ENCODE measurements at regions not wholly inside any gene's neighbourhood (a gene's known extent, or its start where the extent isn't known, plus 50 kb on each side); places are given as distances from the start of the nearest gene placed in this dataset.

GRCh38 chr12:84134797-84135366, 777.7 kb downstream of the SLC6A15 start:
- Histone ChIP-seq H3K9me3 (no peaks in the 10 kb centered on the region), H3K4me1 (peaks cover 8% of the 10 kb centered on the region; the same call in 1 of the 3 replicates), H3K27ac (no peak overlapping the region), H3K4me3 (no peak overlapping the region), H3K4me2 (no peak overlapping the region)
- WGBS (ENCODE audit: missing lambda C conversion rate), result 44% methylated on average over 2 of the region's 2 CpGs
- CTCF ChIA-PET, result no interaction called here
- FAIRE-seq (peak; percentile 68), DNase-seq (ENCODE audit: low read depth in 1 of 2, low spot score in 1 of 2) (no peak), ATAC-seq (no peak)
- TF ChIP-seq EHF (CRISPR knock-in tag; IDR thresholded peaks at IDR 0.05) (no peak), RAD21 (conservative IDR thresholded peaks at IDR 0.05 in 1 of 2, IDR thresholded peaks at IDR 0.05 in 1 of 2) (no peak), MAFK (IDR thresholded peaks at IDR 0.05; ENCODE audit: partially characterized antibody) (peak; percentile 73), ZSCAN20 (CRISPR knock-in tag; IDR thresholded peaks at IDR 0.05) (no peak)
- POLR2A ChIA-PET, result no interaction called here

GRCh38 chr12:84131076-84131475, 781.5 kb downstream of the SLC6A15 start:
- TF ChIP-seq SREBF2 (IDR thresholded peaks at IDR 0.05), result no peak
- no peak for TF ChIP-seq CHD4 (IDR thresholded peaks at IDR 0.05; ENCODE audit: borderline replicate concordance)
- no peak for TF ChIP-seq POLR2AphosphoS2 (conservative IDR thresholded peaks at IDR 0.05; ENCODE audit: low read length)
- no peak for TF ChIP-seq ZNF302 (CRISPR knock-in tag; IDR thresholded peaks at IDR 0.05)
- ChIA-PET POLR2A (no interaction called here), CTCF (no interaction called here)
- ATAC-seq (no peak), FAIRE-seq (no peak), DNase-seq (ENCODE audit: low read depth in 1 of 2, low spot score in 1 of 2) (peak in 1 of 2 experiments; percentile 14)
- H3K4me3 ChIP-seq, result no peak overlapping the region
- H3K4me1 ChIP-seq, result no peaks in the 10 kb centered on the region; the same call in 2 of the 3 replicates
- no peaks in the 10 kb centered on the region for H3K9me3 ChIP-seq
- no peak overlapping the region for H3K27ac ChIP-seq
- 4% methylated on average over 2 of the region's 2 CpGs for WGBS (ENCODE audit: missing lambda C conversion rate)
- 0 out of 3 replicates have a peak overlapping the region, but pooled peaks have one; percentile 7 for H3K4me2 ChIP-seq

GRCh38 chr12:84128117-84128991, 784.2 kb downstream of the SLC6A15 start:
- ChIA-PET CTCF (no interaction called here), POLR2A (no interaction called here)
- H3K4me3 ChIP-seq, result no peak overlapping the region
- no peaks in the 10 kb centered on the region; the same call in 2 of the 3 replicates for H3K4me1 ChIP-seq
- no peak for DNase-seq (ENCODE audit: low read depth in 1 of 2, low spot score in 1 of 2)
- H3K9me3 ChIP-seq, result no peaks in the 10 kb centered on the region
- no peak for FAIRE-seq
- TF ChIP-seq ZNF302 (CRISPR knock-in tag; IDR thresholded peaks at IDR 0.05) (no peak), USF2 (IDR thresholded peaks at IDR 0.05) (no peak), RFX5 (IDR thresholded peaks at IDR 0.05) (no peak), HOXB13 (CRISPR knock-in tag; IDR thresholded peaks at IDR 0.05; ENCODE audit: low read depth) (no peak), KDM5A (IDR thresholded peaks at IDR 0.05) (no peak), HDAC2 (IDR thresholded peaks at IDR 0.05) (no peak), BHLHE40 (IDR thresholded peaks at IDR 0.05; ENCODE audit: low read depth, low read length) (no peak), CEBPB (IDR thresholded peaks at IDR 0.05) (no peak), MAX (IDR thresholded peaks at IDR 0.05) (no peak), POLR2A (IDR thresholded peaks at IDR 0.05; ENCODE audit: low read length) (no peak), GATA3 (IDR thresholded peaks at IDR 0.05; ENCODE audit: borderline replicate concordance) (no peak), JUN (IDR thresholded peaks at IDR 0.05) (no peak), ATOH8 (CRISPR knock-in tag; IDR thresholded peaks at IDR 0.05; ENCODE audit: low read depth) (no peak), EP300 (IDR thresholded peaks at IDR 0.05) (no peak), EHMT2 (IDR thresholded peaks at IDR 0.05; ENCODE audit: low read depth) (no peak), FOSB (CRISPR knock-in tag; IDR thresholded peaks at IDR 0.05) (no peak), PBX3 (IDR thresholded peaks at IDR 0.05) (no peak)
- no peak overlapping the region for H3K27ac ChIP-seq
- ATAC-seq, result no peak
- WGBS (ENCODE audit: missing lambda C conversion rate), result 65% methylated on average over 19 of the region's 25 CpGs
- H3K4me2 ChIP-seq, result no peak overlapping the region

Measured in A549 (cell line).